T-helper 1 cell treated with Interleukin-12 subunit alpha and Interleukin-12 subunit beta and Interleukin-4 antibody, amounts not matched to agents 30 ng/mL and 1 ng/mL, for 36 hours (primary cell): ENCODE measurements at regions not wholly inside any gene's neighbourhood (a gene's known extent, or its start where the extent isn't known, plus 50 kb on each side); places are given as distances from the start of the nearest gene placed in this dataset.

Source experiments
- intact Hi-C: fragments of 100-400 bp; cut with micrococcal nuclease; formaldehyde crosslinking; loops from one replicate; pipeline ENCODE4 v1.15.1; 2024

- intact Hi-C loops = loop anchor here (5.0 kb wide), 4 partner anchors 189 to 1366 kb away; partner anchors contain the start of genes CEP43, RPS6KA2 and SFT2D1
Observed at GRCh38 chr6:167708501-167709094, 118.1 kb upstream of the AFDN start.

DNA sequence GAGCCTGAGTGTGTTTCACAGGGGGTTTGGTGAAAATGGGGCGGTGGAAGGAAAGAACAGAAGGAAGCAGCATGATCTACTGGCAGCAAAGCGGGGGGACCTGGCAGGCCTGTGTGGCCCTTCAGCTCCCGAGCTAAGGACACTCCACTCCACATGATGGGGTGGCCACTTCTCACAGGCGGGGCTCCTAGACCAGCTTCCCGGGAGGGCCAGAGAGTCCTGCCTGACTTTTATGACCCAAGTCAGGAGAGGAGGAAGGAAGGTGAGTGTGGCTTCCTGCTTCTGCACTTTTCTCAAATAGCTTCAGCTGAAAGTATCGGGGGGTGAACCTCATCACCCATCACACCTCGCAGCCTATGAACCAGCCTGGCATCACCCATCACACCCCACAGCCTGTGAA lies 117.5 kb upstream of the AFDN start:
- intact Hi-C loops = loop anchor here (5.0 kb wide), 4 partner anchors 188 to 1367 kb away; partner anchors contain the start of genes CEP43, RPS6KA2 and SFT2D1

DNA sequence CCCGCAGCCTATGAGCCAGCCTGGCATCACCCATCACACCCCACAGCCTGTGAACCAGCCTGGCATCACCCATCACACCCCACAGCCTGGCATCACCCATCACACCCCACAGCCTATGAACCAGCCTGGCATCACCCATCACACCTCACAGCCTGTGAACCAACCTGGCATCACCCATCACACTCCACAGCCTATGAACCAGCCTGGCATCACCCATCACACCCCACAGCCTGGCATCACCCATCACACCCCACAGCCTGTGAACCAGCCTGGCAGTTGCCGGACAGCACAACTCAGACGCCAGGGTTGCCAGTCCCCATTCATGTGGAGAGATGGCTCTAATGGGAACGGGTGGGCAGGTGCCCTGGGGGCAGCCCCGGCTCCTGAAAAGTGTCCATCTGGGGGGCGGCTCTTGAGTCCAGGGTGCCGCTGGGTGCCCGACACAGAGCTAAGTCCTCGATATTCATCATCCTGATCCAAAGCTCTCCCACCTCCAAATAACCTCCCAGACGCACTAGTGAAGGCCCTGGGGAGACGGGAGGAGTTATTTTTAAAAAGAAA lies 116.9 kb upstream of the AFDN start:
- intact Hi-C loops = loop anchor here (5.0 kb wide), 4 partner anchors 187 to 1368 kb away; partner anchors contain the start of genes CEP43, RPS6KA2 and SFT2D1

GRCh38 chr6:167710363-167710920 lies 116.3 kb upstream of the AFDN start:
- intact Hi-C loops = no loop called here

DNA sequence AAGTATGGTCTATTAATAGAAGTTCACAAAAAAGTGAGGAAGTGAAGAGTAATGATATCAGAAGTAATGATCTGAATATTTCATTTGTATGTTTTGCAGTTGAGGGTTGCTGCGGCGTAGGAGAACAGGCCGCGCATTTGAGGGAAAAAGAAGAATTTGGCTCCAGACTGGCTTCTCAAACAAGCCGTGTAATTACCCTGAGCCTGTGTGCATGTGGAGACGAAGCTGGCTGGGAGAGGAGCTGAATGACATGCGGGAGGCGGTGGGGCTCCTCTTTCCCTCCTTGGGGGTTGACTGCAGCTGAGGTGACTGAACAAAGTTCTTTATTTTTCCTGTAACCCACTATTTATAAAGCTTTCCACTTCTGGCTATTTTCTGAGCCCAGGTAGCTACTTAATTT lies 115.5 kb upstream of the AFDN start:
- intact Hi-C loops = no loop called here

DNA sequence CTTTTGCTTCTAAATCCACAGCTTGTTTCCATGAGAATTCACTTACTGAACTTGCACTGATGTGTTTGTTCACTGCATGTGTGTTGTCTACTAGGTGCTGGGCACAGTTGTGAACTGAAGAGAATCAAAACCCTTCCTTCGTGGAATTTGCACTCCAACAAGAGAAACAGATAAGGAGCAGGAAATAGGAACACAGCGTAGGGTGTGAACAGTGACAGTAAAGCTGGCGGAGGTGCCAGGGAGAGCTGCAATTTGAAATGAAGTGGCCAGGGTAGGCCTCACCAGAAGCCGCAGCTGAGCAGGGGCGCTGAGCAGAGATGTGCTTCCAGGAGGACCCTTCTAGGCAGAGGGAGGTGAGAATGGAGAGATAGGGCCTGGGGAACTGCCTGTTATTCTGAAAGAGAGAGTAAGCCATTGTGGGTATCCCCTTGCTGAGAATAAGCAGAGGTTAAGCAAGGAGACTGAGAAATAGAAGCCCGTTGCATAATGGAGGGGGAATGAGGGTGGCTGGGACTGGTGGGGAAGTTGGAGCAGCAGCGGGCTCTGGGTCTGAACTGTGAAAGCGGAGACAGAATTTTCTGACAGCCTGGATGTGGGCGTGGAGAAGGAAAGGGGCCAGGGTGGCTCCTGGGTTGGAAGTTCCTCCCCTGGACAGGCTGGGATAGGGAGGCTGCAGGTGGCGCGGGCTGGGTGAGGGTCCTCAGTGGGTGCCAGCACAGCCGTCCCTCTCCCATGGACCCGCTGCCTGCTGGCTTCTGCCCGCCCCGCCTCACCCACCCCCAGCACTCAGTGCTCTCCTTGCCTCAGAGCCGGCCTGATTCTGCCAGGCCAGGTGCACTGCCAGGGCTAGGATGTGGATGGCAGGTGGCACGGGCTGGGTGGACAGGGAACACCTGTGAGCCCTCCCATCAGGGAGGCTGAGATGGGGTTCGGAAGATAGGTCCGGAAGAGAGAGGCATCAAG lies 114.7 kb upstream of the AFDN start:
- intact Hi-C loops = no loop called here

DNA sequence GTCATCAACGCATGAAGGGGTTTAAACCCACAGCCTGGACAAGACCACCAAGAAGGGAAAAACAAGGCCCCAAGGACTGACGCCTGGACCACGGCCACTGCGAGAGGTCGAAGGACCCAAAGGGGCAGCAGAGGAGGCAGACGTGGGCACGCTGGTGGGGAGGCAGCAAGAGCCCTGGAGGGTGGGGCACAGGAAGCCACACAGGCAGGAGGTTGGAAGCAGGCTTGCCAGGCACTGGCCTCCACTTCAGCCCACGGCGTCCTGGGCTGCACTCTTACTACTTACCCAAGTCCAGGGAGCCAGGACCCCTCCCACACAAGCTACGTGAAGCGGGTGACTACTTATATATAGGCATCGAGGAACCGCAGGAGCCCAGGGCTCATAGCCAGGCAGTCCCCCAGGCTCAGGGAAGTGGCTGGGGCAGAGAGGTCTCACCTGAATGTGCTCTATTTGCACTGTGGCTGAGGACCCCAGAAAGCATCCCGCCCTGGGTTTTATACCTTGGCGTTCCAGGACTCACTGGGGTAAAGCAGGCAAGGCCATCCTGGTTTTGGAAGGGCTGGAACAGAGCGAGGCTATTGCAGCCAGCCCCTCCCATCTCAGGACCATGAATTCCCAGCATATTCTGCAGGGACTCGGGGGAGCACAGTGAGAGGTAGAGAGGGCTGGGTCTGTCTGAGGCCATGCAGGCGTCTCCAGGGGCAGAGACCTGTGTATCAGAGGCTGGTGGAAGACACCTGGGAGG lies 113.8 kb upstream of the AFDN start:
- intact Hi-C loops = no loop called here

GRCh38 chr6:167714152-167714551 lies 112.6 kb upstream of the AFDN start:
- intact Hi-C loops = no loop called here

GRCh38 chr6:167717455-167717854 lies 109.3 kb upstream of the AFDN start:
- intact Hi-C loops = no loop called here

DNA sequence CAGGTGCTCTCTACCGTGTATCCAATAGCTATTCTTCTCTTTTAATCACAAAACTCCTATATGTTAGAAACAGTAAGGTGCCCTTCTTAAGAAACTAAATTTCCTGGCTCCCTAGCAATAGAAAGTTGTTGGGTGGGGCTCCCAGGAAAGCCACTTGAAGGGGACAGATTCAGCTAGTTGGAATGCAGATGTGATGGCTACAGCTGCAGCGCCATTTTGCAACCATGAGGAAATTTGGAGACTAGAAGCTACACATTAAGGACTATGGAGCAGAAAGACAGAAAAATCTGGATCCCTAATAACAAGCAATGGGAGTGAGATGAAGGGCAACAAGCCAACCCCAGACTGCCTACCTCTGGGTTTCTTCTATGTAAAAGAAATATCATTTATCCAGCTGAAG lies 108.8 kb upstream of the AFDN start:
- intact Hi-C loops = no loop called here

GRCh38 chr6:167719920-167720319 lies 106.8 kb upstream of the AFDN start:
- intact Hi-C loops = no loop called here

- intact Hi-C loops = no loop called here
Observed at GRCh38 chr6:167720456-167721285, 106.0 kb upstream of the AFDN start.

DNA sequence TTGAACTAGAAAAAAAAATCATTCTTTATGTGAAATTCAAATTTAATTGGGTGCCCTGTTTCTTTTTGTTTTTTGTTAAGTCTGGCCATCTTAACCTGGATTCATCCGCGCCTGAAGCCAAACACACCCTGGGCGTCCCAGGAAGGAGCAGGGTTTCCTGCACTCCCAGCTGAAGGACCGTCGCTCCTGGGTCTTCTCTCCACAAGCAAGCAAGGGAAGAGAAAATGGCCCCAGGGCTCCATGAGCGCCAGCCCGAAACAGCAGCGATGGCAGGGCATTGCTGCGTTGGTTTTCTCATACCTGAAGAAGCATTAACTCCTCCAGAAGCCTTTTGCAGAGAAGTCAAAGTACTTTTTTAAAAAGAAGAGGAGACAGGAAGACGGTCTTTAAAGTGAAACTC lies 105.4 kb upstream of the AFDN start:
- intact Hi-C loops = no loop called here

GRCh38 chr6:167722634-167723309 lies 103.9 kb upstream of the AFDN start:
- intact Hi-C loops = no loop called here

- intact Hi-C loops = no loop called here
Observed at GRCh38 chr6:167726043-167726621, 100.6 kb upstream of the AFDN start.

GRCh38 chr6:167730441-167730840 lies 96.3 kb upstream of the AFDN start:
- intact Hi-C loops = no loop called here

GRCh38 chr6:167731216-167731615 lies 95.5 kb upstream of the AFDN start:
- intact Hi-C loops = no loop called here

GRCh38 chr6:167731731-167732422 lies 94.8 kb upstream of the AFDN start:
- intact Hi-C loops = no loop called here
